Retinal pigment epithelial cell (primary cell): ENCODE measurements at regions not wholly inside any gene's neighbourhood (a gene's known extent, or its start where the extent isn't known, plus 50 kb on each side); places are given as distances from the start of the nearest gene placed in this dataset.

Experiments
- DNase-seq: peaks from one replicate; pipeline ENCODE4 v3.0.0-alpha.2; 2010; ENCODE audit warnings: low read depth
- H3K4me3 ChIP-seq: 2 replicates; pipeline ENCODE4 v1.5.1; 2011; ENCODE audit warnings: mild to moderate bottlenecking, low read length, control low read depth, moderate library complexity
- CTCF ChIP-seq: conservative IDR thresholded peaks from 2 replicates; pipeline ENCODE4 v1.5.1; 2011; ENCODE audit warnings: low read depth, low read length, control low read depth, inconsistent platforms

- TF ChIP-seq CTCF: no peak
- no peak overlapping the region for H3K4me3 ChIP-seq
- DNase-seq: no peak
Measured at GRCh38 chr2:239666053-239666854, 265.4 kb upstream of the HDAC4 start.

GRCh38 chr2:239664216-239664810 is 263.5 kb upstream of the HDAC4 start:
- DNase-seq: no peak

GRCh38 chr2:239663364-239663924 is 262.6 kb upstream of the HDAC4 start:
- TF ChIP-seq CTCF: no peak
- DNase-seq: no peak
- no peak overlapping the region for H3K4me3 ChIP-seq

More at GRCh38 chr2:239664216-239664810, 263.5 kb upstream of the HDAC4 start:
- no peak for TF ChIP-seq CTCF
- H3K4me3 ChIP-seq: no peak overlapping the region

- no peak for TF ChIP-seq CTCF
- no peak overlapping the region for H3K4me3 ChIP-seq
- DNase-seq: no peak
Measured at GRCh38 chr2:239662413-239663120, 261.7 kb upstream of the HDAC4 start.

GRCh38 chr2:239661334-239662312 is 260.8 kb upstream of the HDAC4 start:
- H3K4me3 ChIP-seq: no peak overlapping the region

More at GRCh38 chr2:239661334-239662312, 260.8 kb upstream of the HDAC4 start:
- no peak for DNase-seq
- no peak for TF ChIP-seq CTCF
